SJSA1 (cell line): ENCODE measurements at regions not wholly inside any gene's neighbourhood (a gene's known extent, or its start where the extent isn't known, plus 50 kb on each side); places are given as distances from the start of the nearest gene placed in this dataset.

ENCODE experiments used
- DNase-seq, 2 experiments: peaks; one replicate each; pipeline ENCODE4 v3.0.0-alpha.2; 2015 to 2020; ENCODE audit warnings: low spot score in 2 of 2, low read depth in 1 of 2
- H3K27ac ChIP-seq: fragments of 250-450 bp; sonication (Bioruptor Pico); 2 replicates; pipeline ENCODE4 v1.5.1; 2020; ENCODE audit warnings: mild to moderate bottlenecking, moderate library complexity
- H3K27me3 ChIP-seq: fragments of 250-450 bp; sonication (Bioruptor Pico); replicated peaks from 2 replicates; pipeline ENCODE4 v1.5.1; 2020; ENCODE audit warnings: mild to moderate bottlenecking, moderate library complexity
- H3K36me3 ChIP-seq: fragments of 250-450 bp; sonication (Bioruptor Pico); 2 replicates; pipeline ENCODE4 v1.5.1; 2020; ENCODE audit warnings: mild to moderate bottlenecking
- H3K4me1 ChIP-seq: fragments of 250-450 bp; sonication (Bioruptor Pico); replicated peaks from 2 replicates; pipeline ENCODE4 v1.6.1; 2021; ENCODE audit warnings: mild to moderate bottlenecking
- H3K4me3 ChIP-seq: fragments of 250-450 bp; sonication (Bioruptor Pico); 2 replicates; pipeline ENCODE4 v1.5.1; 2020; ENCODE audit warnings: mild to moderate bottlenecking
- H3K9me3 ChIP-seq: fragments of 250-450 bp; sonication (Bioruptor Pico); replicated peaks from 2 replicates; pipeline ENCODE4 v1.5.1; 2020; ENCODE audit warnings: mild to moderate bottlenecking

DNA sequence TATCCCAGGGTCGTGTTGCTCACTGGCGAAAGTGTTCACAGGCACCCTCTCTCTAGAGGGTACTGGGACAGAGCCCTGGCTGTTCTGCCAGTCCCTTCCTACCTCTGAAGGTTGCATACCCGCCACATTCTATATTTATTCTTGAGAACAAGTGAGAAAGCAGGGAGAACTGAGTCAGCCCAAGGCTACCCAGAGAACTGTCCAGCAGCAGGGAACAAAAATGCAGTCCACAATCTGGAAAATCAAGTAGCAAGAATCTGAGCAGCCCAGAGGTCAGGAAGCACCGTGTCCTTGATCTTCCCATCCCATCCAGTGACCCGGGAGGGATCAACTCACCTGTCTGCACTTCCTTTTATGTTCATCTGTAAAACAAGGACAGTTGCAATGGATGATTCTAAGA is 164.1 kb downstream of the FBXO15 start:
- no peaks in the 10 kb centered on the region for H3K4me1 ChIP-seq
- DNase-seq = no peak
- H3K27me3 ChIP-seq = no peaks in the 10 kb centered on the region
- no peak overlapping the region for H3K27ac ChIP-seq
- H3K4me3 ChIP-seq = no peak overlapping the region
- H3K36me3 ChIP-seq = no peaks in the 10 kb centered on the region
- H3K9me3 ChIP-seq = no peaks in the 10 kb centered on the region

DNA sequence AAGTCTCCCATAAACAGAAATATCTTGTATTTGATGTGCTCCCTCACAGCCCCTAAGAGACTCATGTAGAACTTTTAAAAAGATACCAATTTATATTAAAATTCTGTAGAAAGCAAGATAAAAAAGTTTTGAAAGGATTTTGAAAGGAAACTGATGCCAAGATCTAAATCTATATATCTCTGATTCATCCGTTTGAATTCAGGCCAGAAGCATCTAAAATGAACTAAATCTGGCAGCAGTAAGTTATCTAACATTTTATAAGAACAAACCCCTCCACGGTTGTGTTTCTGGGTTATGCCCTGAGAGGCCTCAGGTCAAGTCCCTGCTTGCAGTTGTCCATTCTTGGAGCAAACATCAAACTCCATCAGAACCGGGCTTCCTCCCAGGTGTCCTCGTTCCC is 165.8 kb downstream of the FBXO15 start:
- Histone ChIP-seq H3K27ac (no peak overlapping the region), H3K27me3 (no peaks in the 10 kb centered on the region), H3K4me1 (no peaks in the 10 kb centered on the region), H3K36me3 (no peaks in the 10 kb centered on the region), H3K4me3 (no peak overlapping the region), H3K9me3 (no peaks in the 10 kb centered on the region)
- no peak for DNase-seq

DNA sequence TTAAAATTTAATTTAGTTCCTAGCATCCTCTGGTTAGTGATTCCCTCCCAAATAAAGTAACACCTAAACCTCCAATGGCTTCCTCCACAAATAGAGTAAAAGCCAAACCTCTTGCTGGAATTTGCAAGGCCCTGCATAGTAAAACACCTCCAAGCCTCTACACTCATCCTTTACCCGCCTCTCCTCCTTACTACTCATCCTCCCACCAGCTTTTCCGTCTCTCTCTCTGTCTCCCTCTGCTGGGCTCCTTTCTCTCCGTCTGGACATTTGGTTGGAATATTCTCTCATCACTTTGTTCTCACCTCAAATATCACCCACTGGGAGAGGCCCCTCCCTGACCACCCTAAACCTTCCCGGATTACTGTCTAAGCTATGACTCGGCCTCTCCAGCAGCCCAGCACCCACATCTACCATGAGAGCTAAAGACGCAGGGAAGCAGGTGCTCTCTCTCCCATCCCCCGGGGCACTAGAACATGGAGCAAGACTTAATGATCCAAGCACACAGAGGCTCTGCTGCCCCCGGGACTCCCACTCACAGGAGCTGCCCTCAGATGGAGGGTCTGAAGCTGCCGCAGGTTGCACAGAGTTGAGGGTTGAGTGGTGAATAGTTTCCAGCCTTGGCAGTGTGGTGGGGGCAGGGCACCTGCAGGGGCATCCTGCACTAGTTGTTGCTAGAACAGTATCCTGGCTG is 167.2 kb downstream of the FBXO15 start:
- H3K36me3 ChIP-seq = no peaks in the 10 kb centered on the region
- H3K27me3 ChIP-seq = no peaks in the 10 kb centered on the region
- H3K4me1 ChIP-seq = no peaks in the 10 kb centered on the region
- no peak overlapping the region for H3K4me3 ChIP-seq
- no peaks in the 10 kb centered on the region for H3K9me3 ChIP-seq
- peak in 1 of 2 experiments; percentile 11 for DNase-seq
- no peak overlapping the region for H3K27ac ChIP-seq

- DNase-seq = no peak
- Histone ChIP-seq H3K27ac (no peak overlapping the region), H3K4me3 (no peak overlapping the region), H3K9me3 (no peaks in the 10 kb centered on the region), H3K27me3 (no peaks in the 10 kb centered on the region), H3K36me3 (no peaks in the 10 kb centered on the region), H3K4me1 (no peaks in the 10 kb centered on the region)
These were observed 167.9 kb downstream of the FBXO15 start for GRCh38 chr18:73979742-73980141.

- DNase-seq = no peak
These were observed 171.2 kb downstream of the FBXO15 start for GRCh38 chr18:73976433-73976832.

DNA sequence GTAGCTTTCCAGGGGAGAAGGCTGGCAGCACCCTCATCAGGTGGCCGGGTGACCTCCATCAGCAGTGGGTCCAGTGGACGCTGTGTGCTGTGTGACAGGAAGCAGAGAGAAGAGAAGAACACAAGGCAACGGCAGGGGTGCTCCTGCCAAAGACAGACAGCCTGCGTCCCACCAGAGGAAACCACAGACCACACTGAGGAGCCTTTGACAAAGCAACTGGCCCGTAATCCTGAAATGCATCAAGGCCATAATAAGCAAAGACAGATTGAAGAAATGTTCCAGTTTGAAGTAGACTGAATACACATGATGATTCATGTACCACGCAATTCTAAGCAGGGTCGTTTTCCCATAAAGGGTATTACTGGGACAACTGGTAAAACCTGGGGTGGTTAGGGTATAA is 172.4 kb downstream of the FBXO15 start:
- no peak overlapping the region for H3K27ac ChIP-seq

More at GRCh38 chr18:73976433-73976832, 171.2 kb downstream of the FBXO15 start:
- no peaks in the 10 kb centered on the region for H3K4me1 ChIP-seq
- no peaks in the 10 kb centered on the region for H3K36me3 ChIP-seq
- H3K27ac ChIP-seq = no peak overlapping the region
- no peak overlapping the region for H3K4me3 ChIP-seq
- H3K27me3 ChIP-seq = no peaks in the 10 kb centered on the region
- no peaks in the 10 kb centered on the region for H3K9me3 ChIP-seq

DNA sequence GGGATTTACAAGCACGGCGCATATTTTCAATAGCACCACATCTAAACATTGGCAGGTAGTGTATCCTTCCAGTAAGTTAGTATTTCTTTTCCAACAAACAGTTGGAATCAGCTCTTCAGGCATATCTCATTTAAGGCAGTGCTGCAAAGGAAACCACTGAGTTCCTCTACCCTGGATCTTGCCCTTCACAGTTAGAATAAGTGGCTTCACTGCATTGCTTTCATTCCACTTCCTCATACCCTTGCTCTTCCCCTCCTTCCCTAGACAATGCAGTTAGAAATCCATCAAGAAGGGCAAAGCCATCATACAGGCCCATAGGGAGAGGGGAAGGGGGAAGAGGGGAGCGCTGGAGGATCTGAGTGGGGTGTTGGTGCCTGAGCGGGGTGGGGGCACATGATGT is 173.7 kb downstream of the FBXO15 start:
- no peak for DNase-seq
- Histone ChIP-seq H3K27me3 (no peaks in the 10 kb centered on the region), H3K9me3 (no peaks in the 10 kb centered on the region), H3K4me1 (no peaks in the 10 kb centered on the region), H3K4me3 (no peak overlapping the region), H3K36me3 (no peaks in the 10 kb centered on the region), H3K27ac (no peak overlapping the region)

More for the DNA sequence above, 172.4 kb downstream of the FBXO15 start:
- H3K9me3 ChIP-seq = no peaks in the 10 kb centered on the region
- no peak overlapping the region for H3K4me3 ChIP-seq
- H3K27me3 ChIP-seq = no peaks in the 10 kb centered on the region
- no peaks in the 10 kb centered on the region for H3K4me1 ChIP-seq
- DNase-seq = no peak
- H3K36me3 ChIP-seq = no peaks in the 10 kb centered on the region

GRCh38 chr18:73966954-73967353 is 180.7 kb downstream of the FBXO15 start:
- no peak overlapping the region for H3K27ac ChIP-seq
- no peaks in the 10 kb centered on the region for H3K36me3 ChIP-seq
- H3K4me3 ChIP-seq = no peak overlapping the region
- H3K9me3 ChIP-seq = no peaks in the 10 kb centered on the region
- no peaks in the 10 kb centered on the region for H3K4me1 ChIP-seq
- no peak for DNase-seq
- no peaks in the 10 kb centered on the region for H3K27me3 ChIP-seq

GRCh38 chr18:73962256-73962655 is 185.4 kb downstream of the FBXO15 start:
- no peaks in the 10 kb centered on the region for H3K36me3 ChIP-seq
- no peaks in the 10 kb centered on the region for H3K4me1 ChIP-seq
- H3K27ac ChIP-seq = no peak overlapping the region
- H3K27me3 ChIP-seq = peaks cover 3% of the 10 kb centered on the region; the same call in 1 of the 2 replicates
- no peak overlapping the region for H3K4me3 ChIP-seq
- no peak for DNase-seq
- H3K9me3 ChIP-seq = no peaks in the 10 kb centered on the region

GRCh38 chr18:73961804-73962203 is 185.8 kb downstream of the FBXO15 start:
- no peak overlapping the region for H3K4me3 ChIP-seq
- no peaks in the 10 kb centered on the region for H3K4me1 ChIP-seq
- DNase-seq = no peak
- no peaks in the 10 kb centered on the region for H3K9me3 ChIP-seq
- H3K36me3 ChIP-seq = no peaks in the 10 kb centered on the region
- H3K27me3 ChIP-seq = peaks cover 3% of the 10 kb centered on the region; the same call in 1 of the 2 replicates
- H3K27ac ChIP-seq = no peak overlapping the region

- no peaks in the 10 kb centered on the region for H3K36me3 ChIP-seq
- H3K27ac ChIP-seq = no peak overlapping the region
- no peak for DNase-seq
- H3K4me3 ChIP-seq = no peak overlapping the region
- H3K4me1 ChIP-seq = no peaks in the 10 kb centered on the region
- peaks cover 3% of the 10 kb centered on the region; the same call in 1 of the 2 replicates for H3K27me3 ChIP-seq
- H3K9me3 ChIP-seq = no peaks in the 10 kb centered on the region
These were observed 188.3 kb downstream of the FBXO15 start for GRCh38 chr18:73959352-73959751.

DNA sequence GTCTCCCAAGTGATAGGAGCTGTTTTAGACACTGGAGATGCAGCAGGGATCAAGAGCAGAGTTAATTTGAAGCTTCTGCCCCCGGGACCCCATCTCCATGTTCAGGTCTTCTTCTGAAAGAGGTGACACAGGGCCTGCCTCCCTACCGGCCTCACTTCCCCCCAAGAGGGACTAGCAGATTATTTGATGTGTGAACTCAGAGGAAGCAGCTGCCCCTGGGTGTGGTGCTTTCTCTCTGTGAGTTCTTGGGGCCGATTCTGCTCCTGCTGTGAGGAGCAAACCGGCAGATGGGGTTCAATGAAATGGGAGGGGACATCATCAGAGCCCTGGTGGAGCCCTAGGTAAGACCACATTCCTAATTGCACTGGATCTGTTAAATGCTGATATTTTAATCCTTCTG is 193.4 kb downstream of the FBXO15 start:
- H3K36me3 ChIP-seq = no peaks in the 10 kb centered on the region
- H3K4me3 ChIP-seq = no peak overlapping the region
- no peaks in the 10 kb centered on the region for H3K9me3 ChIP-seq
- no peak overlapping the region for H3K27ac ChIP-seq
- no peak for DNase-seq
- no peaks in the 10 kb centered on the region for H3K4me1 ChIP-seq
- no peaks in the 10 kb centered on the region for H3K27me3 ChIP-seq

DNA sequence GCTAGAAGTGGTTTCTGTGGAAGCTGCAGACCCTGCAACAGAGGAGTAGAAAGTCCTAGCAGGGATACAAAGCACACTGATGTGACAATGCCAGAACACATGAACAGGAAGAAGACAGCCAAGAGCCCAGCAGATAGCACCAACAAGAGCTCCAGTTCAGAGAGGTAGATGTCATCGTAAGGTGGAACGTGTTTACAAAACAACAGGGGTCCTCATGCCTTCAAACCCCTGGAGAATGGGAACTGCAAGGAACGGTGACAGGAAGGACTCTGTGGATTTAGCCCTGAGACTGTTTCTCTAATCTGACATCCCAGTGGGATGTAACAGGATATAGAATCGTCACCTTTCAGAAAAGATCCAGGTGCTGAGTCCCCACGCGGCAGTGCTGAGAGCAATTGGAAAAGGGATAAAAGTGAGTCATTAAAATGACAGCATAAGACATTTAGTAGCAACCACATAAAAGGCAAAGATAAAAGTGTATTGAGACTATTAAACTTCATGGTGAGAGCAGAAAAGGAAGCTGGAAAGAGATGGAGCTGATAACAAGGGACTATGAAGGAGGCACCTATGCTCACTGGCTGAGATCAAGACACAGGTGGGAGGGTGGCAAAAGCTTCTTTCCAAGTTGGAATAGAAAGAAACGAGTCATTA is 195.2 kb downstream of the FBXO15 start:
- Histone ChIP-seq H3K27me3 (no peaks in the 10 kb centered on the region), H3K27ac (no peak overlapping the region), H3K9me3 (no peaks in the 10 kb centered on the region), H3K36me3 (no peaks in the 10 kb centered on the region), H3K4me3 (no peak overlapping the region), H3K4me1 (no peaks in the 10 kb centered on the region)
- no peak for DNase-seq

- DNase-seq = no peak
- Histone ChIP-seq H3K4me1 (no peaks in the 10 kb centered on the region), H3K9me3 (no peaks in the 10 kb centered on the region), H3K4me3 (no peak overlapping the region), H3K36me3 (no peaks in the 10 kb centered on the region), H3K27me3 (no peaks in the 10 kb centered on the region), H3K27ac (no peak overlapping the region)
These were observed 197.4 kb downstream of the FBXO15 start for GRCh38 chr18:73950116-73950700.
